ENCODE measurements at regions not wholly inside any gene's neighbourhood (a gene's known extent, or its start where the extent isn't known, plus 50 kb on each side); places are given as distances from the start of the nearest gene placed in this dataset.

- TF ChIP-seq EZH2 (IDR thresholded peaks at IDR 0.05; ENCODE audit: borderline replicate concordance, insufficient read depth, low read length, poor library complexity, severe bottlenecking) = no peak
- TF ChIP-seq SMC3 (conservative IDR thresholded peaks at IDR 0.05; ENCODE audit: poor library complexity) = no peak
- TF ChIP-seq CTCF (IDR thresholded peaks at IDR 0.05; ENCODE audit: poor library complexity, severe bottlenecking) = no peak
- TF ChIP-seq POLR2AphosphoS5 (IDR thresholded peaks at IDR 0.05) = no peak
- no peak for TF ChIP-seq MXI1 (conservative IDR thresholded peaks at IDR 0.05; ENCODE audit: poor library complexity, severe bottlenecking)
- no peak for TF ChIP-seq RAD21 (conservative IDR thresholded peaks at IDR 0.05)
- no peak for TF ChIP-seq EP300 (conservative IDR thresholded peaks at IDR 0.05; ENCODE audit: poor library complexity, severe bottlenecking)
- TF ChIP-seq, protein P1, sequence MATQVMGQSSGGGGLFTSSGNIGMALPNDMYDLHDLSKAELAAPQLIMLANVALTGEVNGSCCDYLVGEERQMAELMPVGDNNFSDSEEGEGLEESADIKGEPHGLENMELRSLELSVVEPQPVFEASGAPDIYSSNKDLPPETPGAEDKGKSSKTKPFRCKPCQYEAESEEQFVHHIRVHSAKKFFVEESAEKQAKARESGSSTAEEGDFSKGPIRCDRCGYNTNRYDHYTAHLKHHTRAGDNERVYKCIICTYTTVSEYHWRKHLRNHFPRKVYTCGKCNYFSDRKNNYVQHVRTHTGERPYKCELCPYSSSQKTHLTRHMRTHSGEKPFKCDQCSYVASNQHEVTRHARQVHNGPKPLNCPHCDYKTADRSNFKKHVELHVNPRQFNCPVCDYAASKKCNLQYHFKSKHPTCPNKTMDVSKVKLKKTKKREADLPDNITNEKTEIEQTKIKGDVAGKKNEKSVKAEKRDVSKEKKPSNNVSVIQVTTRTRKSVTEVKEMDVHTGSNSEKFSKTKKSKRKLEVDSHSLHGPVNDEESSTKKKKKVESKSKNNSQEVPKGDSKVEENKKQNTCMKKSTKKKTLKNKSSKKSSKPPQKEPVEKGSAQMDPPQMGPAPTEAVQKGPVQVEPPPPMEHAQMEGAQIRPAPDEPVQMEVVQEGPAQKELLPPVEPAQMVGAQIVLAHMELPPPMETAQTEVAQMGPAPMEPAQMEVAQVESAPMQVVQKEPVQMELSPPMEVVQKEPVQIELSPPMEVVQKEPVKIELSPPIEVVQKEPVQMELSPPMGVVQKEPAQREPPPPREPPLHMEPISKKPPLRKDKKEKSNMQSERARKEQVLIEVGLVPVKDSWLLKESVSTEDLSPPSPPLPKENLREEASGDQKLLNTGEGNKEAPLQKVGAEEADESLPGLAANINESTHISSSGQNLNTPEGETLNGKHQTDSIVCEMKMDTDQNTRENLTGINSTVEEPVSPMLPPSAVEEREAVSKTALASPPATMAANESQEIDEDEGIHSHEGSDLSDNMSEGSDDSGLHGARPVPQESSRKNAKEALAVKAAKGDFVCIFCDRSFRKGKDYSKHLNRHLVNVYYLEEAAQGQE (IDR thresholded peaks at IDR 0.05; ENCODE audit: borderline replicate concordance) = no peak
Measured at GRCh38 chr11:129702410-129703398, 112.9 kb upstream of the TMEM45B start.
